Keratinocyte (primary cell): ENCODE measurements at regions not wholly inside any gene's neighbourhood (a gene's known extent, or its start where the extent isn't known, plus 50 kb on each side); places are given as distances from the start of the nearest gene placed in this dataset.
"Not testable (repeated sequence)": the region's sequence is repeated elsewhere in the genome, so short reads cannot be mapped to it uniquely, and the experiment has no call there.

Experiments used
- DNase-seq: peaks from one replicate; pipeline ENCODE4 v3.0.0-alpha.2; 2011; ENCODE audit warnings: low read depth, missing footprints, low spot score
- FAIRE-seq: peaks from 2 replicates; lab custom pipeline; 2011; peaks lifted over from hg19 to GRCh38; lab: Jason Lieb, UNC
- H2AFZ ChIP-seq: 2 replicates; pipeline ENCODE4 v1.6.0; 2012; ENCODE audit warnings: low read length, control low read depth, inconsistent platforms; ENCODE audit not compliant: control insufficient read depth
- H3K27ac ChIP-seq: 2 replicates; pipeline ENCODE4 v1.5.1; 2011; ENCODE audit warnings: low read length; ENCODE audit not compliant: control insufficient read depth, insufficient read depth
- H3K27me3 ChIP-seq: 3 replicates; pipeline ENCODE4 v1.6.0; 2011; ENCODE audit warnings: low read length; ENCODE audit not compliant: control insufficient read depth, insufficient read depth; ENCODE audit errors: extremely low read depth
- H3K36me3 ChIP-seq, 2 experiments: 2 replicates in 1 of 2; 3 replicates in 1 of 2; pipeline ENCODE4 v1.5.1; 2011; ENCODE audit warnings: low read length in 2 of 2, mild to moderate bottlenecking in 1 of 2; ENCODE audit not compliant: control insufficient read depth in 2 of 2, insufficient read depth in 2 of 2; ENCODE audit errors: extremely low read depth in 1 of 2
- H3K4me1 ChIP-seq: 3 replicates; pipeline ENCODE4 v1.5.1; 2011; ENCODE audit warnings: low read length; ENCODE audit not compliant: control insufficient read depth, insufficient read depth; ENCODE audit errors: extremely low read depth
- H3K4me2 ChIP-seq: 3 replicates; pipeline ENCODE4 v1.6.0; 2011; ENCODE audit warnings: low read depth, low read length; ENCODE audit not compliant: control insufficient read depth, insufficient read depth; ENCODE audit errors: extremely low read depth
- H3K4me3 ChIP-seq, 3 experiments: fragments of 200-600 bp in 1 of 3; sonication (generic) in 1 of 3; 2 replicates in 2 of 3; 3 replicates in 1 of 3; pipeline ENCODE4 v1.5.1; 2011 to 2016; ENCODE audit warnings: low read length in 3 of 3, mild to moderate bottlenecking in 3 of 3, control low read depth in 2 of 3, inconsistent platforms in 1 of 3, low read depth in 1 of 3, mixed read lengths in 1 of 3, mixed run types in 1 of 3, moderate library complexity in 1 of 3; ENCODE audit not compliant: control insufficient read depth in 2 of 3, insufficient read depth in 2 of 3; ENCODE audit errors: extremely low read depth in 1 of 3
- H3K79me2 ChIP-seq: 2 replicates; pipeline ENCODE4 v1.6.0; 2012; ENCODE audit warnings: low read length; ENCODE audit not compliant: control insufficient read depth, insufficient read depth
- H3K9ac ChIP-seq: 3 replicates; pipeline ENCODE4 v1.6.0; 2011; ENCODE audit warnings: low read length; ENCODE audit not compliant: control insufficient read depth, insufficient read depth; ENCODE audit errors: extremely low read depth
- H3K9me1 ChIP-seq: 3 replicates; pipeline ENCODE4 v1.6.0; 2011; ENCODE audit warnings: low read length; ENCODE audit not compliant: control insufficient read depth, insufficient read depth; ENCODE audit errors: extremely low read depth
- H3K9me3 ChIP-seq: 2 replicates; pipeline ENCODE4 v1.5.1; 2012; ENCODE audit warnings: low read depth, low read length; ENCODE audit not compliant: control insufficient read depth
- H4K20me1 ChIP-seq: 3 replicates; pipeline ENCODE4 v1.6.0; 2011; ENCODE audit warnings: low read length; ENCODE audit not compliant: control insufficient read depth, insufficient read depth; ENCODE audit errors: extremely low read depth
- EZH2 ChIP-seq: IDR thresholded peaks from one replicate; pipeline ENCODE4 v1.6.1; 2012; ENCODE audit warnings: inconsistent platforms, mild to moderate bottlenecking, low read length, moderate library complexity
- dilution Hi-C: fragments of 300-500 bp; cut with MboI; formaldehyde crosslinking; loops from one replicate; pipeline ENCODE4 v1.7.0; 2020; ENCODE audit warnings: low sequenced_read_pairs; ENCODE audit not compliant: extremely low pct_ligation_motif_present
- TF ChIP-seq, protein P1 (sequence below), 3 experiments: IDR thresholded peaks in 1 of 3; conservative IDR thresholded peaks in 1 of 3; optimal IDR thresholded peaks in 1 of 3; 2 replicates in 2 of 3; 3 replicates in 1 of 3; pipeline versions ENCODE3 to v1.5.1; 2011; ENCODE audit warnings: low read length in 3 of 3, mild to moderate bottlenecking in 3 of 3, moderate library complexity in 2 of 3, control low read depth in 1 of 3, inconsistent platforms in 1 of 3; ENCODE audit not compliant: insufficient read depth in 2 of 3; ENCODE audit errors: extremely low read depth in 1 of 3

DNA sequence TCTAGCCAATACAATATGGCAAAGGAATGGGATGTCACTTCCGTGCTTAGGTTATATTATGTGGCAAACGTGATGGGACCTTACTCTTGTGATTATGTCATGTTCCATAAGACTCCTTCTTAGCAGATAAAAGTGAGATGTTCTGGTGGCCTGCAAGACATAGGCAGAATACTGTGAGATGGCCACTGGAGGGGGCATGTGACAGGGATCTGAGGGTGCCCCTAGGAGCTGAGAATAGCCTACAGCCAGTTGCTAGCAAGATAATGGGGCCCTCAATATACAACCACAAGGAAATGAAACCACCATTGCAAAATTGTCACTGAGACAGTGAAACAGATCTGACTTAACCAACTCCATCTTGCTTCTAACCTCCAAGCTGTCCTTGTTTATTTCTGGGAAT lies 151.4 kb upstream of the SSTR1 start:
- DNase-seq (no peak), FAIRE-seq (no peak)
- no peak overlapping the region for H3K4me3 ChIP-seq
- dilution Hi-C loops, result no loop called here
- no peak overlapping the region for H2AFZ ChIP-seq
- H3K9me1 ChIP-seq, result no peaks in the 10 kb centered on the region
- H3K4me2 ChIP-seq, result no peak overlapping the region
- H3K27me3 ChIP-seq, result no peaks in the 10 kb centered on the region
- H3K9me3 ChIP-seq, result no peaks in the 10 kb centered on the region
- no peaks in the 10 kb centered on the region for H3K79me2 ChIP-seq
- no peak overlapping the region for H3K9ac ChIP-seq
- TF ChIP-seq EZH2, result no peak
- TF ChIP-seq, protein P1, sequence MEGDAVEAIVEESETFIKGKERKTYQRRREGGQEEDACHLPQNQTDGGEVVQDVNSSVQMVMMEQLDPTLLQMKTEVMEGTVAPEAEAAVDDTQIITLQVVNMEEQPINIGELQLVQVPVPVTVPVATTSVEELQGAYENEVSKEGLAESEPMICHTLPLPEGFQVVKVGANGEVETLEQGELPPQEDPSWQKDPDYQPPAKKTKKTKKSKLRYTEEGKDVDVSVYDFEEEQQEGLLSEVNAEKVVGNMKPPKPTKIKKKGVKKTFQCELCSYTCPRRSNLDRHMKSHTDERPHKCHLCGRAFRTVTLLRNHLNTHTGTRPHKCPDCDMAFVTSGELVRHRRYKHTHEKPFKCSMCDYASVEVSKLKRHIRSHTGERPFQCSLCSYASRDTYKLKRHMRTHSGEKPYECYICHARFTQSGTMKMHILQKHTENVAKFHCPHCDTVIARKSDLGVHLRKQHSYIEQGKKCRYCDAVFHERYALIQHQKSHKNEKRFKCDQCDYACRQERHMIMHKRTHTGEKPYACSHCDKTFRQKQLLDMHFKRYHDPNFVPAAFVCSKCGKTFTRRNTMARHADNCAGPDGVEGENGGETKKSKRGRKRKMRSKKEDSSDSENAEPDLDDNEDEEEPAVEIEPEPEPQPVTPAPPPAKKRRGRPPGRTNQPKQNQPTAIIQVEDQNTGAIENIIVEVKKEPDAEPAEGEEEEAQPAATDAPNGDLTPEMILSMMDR (optimal IDR thresholded peaks at IDR 0.05 in 1 of 3, IDR thresholded peaks at IDR 0.05 in 1 of 3, conservative IDR thresholded peaks at IDR 0.05 in 1 of 3; ENCODE audit: extremely low read depth in 1 of 3, insufficient read depth in 2 of 3, low read length in 3 of 3), result no peak
- H3K36me3 ChIP-seq, result no peaks in the 10 kb centered on the region
- no peaks in the 10 kb centered on the region for H4K20me1 ChIP-seq
- no peak overlapping the region for H3K27ac ChIP-seq
- no peaks in the 10 kb centered on the region for H3K4me1 ChIP-seq

DNA sequence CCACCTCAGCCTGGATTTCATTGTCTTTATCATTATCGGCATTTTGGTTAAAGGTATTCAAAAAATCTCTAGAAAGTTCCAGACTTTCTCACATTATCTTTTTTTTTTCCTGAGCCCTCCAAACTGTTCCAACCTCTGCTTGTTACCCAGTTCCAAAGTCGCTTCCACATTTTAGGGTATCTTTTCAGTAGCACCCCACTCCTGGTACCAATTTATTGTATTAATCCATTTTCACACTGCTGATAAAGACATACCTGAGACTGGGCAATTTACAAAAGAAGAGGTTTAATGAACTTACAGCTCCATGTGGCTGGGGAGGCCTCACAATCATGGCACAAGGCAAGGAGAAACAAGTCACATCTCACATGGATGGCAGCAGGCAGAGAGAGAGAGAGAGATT lies 145.5 kb upstream of the SSTR1 start:
- FAIRE-seq, H3K27ac ChIP-seq, H3K9ac ChIP-seq, H3K36me3 ChIP-seq, H3K4me2 ChIP-seq, H3K9me3 ChIP-seq, dilution Hi-C loops, H2AFZ ChIP-seq, DNase-seq, H3K9me1 ChIP-seq, H3K4me1 ChIP-seq, H3K4me3 ChIP-seq, H3K79me2 ChIP-seq, H4K20me1 ChIP-seq, H3K27me3 ChIP-seq: not testable (repeated sequence)

DNA sequence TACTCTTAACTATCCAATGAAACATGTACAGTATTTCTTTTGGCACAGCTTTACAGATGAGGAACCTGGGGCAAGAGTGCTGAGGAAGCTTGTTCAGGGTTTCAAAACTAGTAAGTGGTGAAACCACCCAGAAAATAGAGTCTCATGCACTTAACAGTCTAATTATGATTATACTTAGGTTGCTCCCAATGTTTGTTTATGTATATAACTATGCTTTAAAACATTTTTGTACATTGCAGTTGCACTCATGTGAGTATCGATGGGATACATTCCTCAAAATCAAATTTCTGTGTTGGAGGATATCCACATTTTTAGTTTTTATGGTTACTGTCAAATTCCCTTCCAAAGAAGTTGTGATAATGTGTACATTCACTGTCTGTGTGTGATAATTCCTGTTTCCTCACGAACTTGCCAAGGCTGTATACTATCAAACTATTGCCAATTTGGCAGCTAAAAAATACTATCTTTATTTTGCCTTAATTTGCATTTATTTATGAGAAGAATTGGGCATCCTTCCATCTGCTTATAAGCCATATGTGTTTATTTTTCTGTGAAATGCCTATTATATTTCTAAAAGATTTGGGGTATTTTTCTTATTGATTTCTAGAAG lies 143.9 kb upstream of the SSTR1 start:
- Histone ChIP-seq H3K9ac (no peak overlapping the region), H3K4me2 (no peak overlapping the region), H3K9me1 (no peaks in the 10 kb centered on the region), H3K79me2 (no peaks in the 10 kb centered on the region), H3K27ac (no peak overlapping the region), H4K20me1 (no peaks in the 10 kb centered on the region), H3K27me3 (no peaks in the 10 kb centered on the region), H3K4me3 (no peak overlapping the region), H3K9me3 (peaks cover 4% of the 10 kb centered on the region), H2AFZ (no peak overlapping the region), H3K4me1 (no peaks in the 10 kb centered on the region), H3K36me3 (no peaks in the 10 kb centered on the region)
- FAIRE-seq (no peak), DNase-seq (no peak)
- TF ChIP-seq EZH2, result no peak
- TF ChIP-seq, protein P1 (optimal IDR thresholded peaks at IDR 0.05 in 1 of 3, IDR thresholded peaks at IDR 0.05 in 1 of 3, conservative IDR thresholded peaks at IDR 0.05 in 1 of 3; ENCODE audit: extremely low read depth in 1 of 3, insufficient read depth in 2 of 3, low read length in 3 of 3), result no peak
- dilution Hi-C loops, result no loop called here
